DMS79 (cell line): ENCODE measurements at regions not wholly inside any gene's neighbourhood (a gene's known extent, or its start where the extent isn't known, plus 50 kb on each side); places are given as distances from the start of the nearest gene placed in this dataset.

Experiments
- DNase-seq: peaks from one replicate; lab custom pipeline; 2025; lab: John Stamatoyannopoulos, UW

- DNase-seq: no peak
These were observed 52.9 kb upstream of the DLK1 start for GRCh38 chr14:100673807-100674154.

GRCh38 chr14:100674428-100674827, 52.3 kb upstream of the DLK1 start:
- no peak for DNase-seq

GRCh38 chr14:100674897-100675619, 51.6 kb upstream of the DLK1 start:
- DNase-seq: no peak

DNA sequence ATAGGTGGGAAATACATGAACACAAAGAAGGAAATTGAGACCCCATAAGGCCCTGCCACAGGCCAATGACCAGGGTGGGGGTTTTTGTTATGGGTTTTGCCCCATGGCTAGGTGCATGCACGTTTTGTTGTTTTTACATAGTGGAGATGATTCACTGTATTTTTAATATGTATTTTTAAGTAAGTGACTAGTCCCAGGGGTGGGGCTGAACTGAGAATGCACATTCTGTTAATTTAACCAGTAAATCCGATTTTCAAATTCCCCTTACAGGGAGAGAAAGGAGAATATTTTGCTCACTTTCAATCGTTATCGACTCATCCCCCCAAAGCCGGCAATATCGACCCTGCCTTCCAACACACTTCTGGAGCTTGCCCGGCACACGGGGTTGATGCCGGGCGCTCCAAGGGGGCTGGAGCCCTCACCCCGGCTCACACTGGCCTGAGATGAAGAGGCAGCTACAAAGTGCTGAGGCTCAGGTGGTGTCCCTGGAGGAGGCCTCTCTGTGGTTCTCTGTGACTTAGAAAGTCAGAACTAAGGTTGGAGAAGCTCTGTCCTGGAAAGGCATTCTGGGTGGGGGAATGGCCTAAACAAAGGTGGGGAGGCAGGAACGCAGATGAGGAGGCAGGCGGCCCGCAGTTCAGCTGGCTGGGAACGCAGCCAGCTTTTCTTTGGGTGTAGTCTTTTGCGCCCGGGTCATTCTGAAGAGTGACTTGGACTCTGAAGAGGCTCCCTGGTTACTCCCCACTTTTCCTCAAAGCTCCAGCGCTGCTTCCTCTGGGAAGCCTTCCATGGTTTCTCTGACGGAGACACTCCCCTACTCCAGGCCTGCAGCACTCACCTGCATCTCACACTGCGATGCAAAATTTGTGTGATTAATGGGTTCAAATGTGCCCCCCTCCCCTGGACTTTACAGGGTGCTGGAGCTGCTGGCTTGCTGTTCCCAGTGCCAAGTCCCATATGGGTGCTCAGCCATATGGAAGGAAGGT, 50.7 kb upstream of the DLK1 start:
- no peak for DNase-seq
